Vagina (tissue), 2 donors: ENCODE measurements at regions not wholly inside any gene's neighbourhood (a gene's known extent, or its start where the extent isn't known, plus 50 kb on each side); places are given as distances from the start of the nearest gene placed in this dataset.

Source experiments
- POLR2A ChIP-seq, 2 donors: fragments of 450-650 bp; IDR thresholded peaks; one replicate each; pipeline ENCODE4 v1.6.1; 2017; ENCODE audit warnings: antibody characterized with exemption in 2 of 2, mild to moderate bottlenecking in 2 of 2, moderate library complexity in 2 of 2
- POLR2AphosphoS5 ChIP-seq, 2 donors: sonication (generic); formaldehyde crosslinking; IDR thresholded peaks; one replicate each; pipeline ENCODE4 v1.9.0; 2017; ENCODE audit warnings: antibody characterized with exemption in 2 of 2, mild to moderate bottlenecking in 2 of 2, low read depth in 1 of 2; ENCODE audit not compliant: insufficient read depth in 1 of 2
- TF ChIP-seq, protein P1 (sequence below), 3 experiments: fragments of 450-650 bp in 2 of 3; fragments of 200-600 bp in 1 of 3; sonication (generic) in 1 of 3; IDR thresholded peaks; one replicate each; pipeline ENCODE4 v1.5.1; 2017 to 2019; ENCODE audit warnings: antibody characterized with exemption in 3 of 3, mild to moderate bottlenecking in 2 of 3, moderate library complexity in 2 of 3

GRCh38 chr4:18975916-18976808, 954.6 kb upstream of the LCORL start:
- no peak for TF ChIP-seq POLR2AphosphoS5 (IDR thresholded peaks at IDR 0.05; ENCODE audit: insufficient read depth in 1 of 2, low read depth in 1 of 2)
- TF ChIP-seq, protein P1, sequence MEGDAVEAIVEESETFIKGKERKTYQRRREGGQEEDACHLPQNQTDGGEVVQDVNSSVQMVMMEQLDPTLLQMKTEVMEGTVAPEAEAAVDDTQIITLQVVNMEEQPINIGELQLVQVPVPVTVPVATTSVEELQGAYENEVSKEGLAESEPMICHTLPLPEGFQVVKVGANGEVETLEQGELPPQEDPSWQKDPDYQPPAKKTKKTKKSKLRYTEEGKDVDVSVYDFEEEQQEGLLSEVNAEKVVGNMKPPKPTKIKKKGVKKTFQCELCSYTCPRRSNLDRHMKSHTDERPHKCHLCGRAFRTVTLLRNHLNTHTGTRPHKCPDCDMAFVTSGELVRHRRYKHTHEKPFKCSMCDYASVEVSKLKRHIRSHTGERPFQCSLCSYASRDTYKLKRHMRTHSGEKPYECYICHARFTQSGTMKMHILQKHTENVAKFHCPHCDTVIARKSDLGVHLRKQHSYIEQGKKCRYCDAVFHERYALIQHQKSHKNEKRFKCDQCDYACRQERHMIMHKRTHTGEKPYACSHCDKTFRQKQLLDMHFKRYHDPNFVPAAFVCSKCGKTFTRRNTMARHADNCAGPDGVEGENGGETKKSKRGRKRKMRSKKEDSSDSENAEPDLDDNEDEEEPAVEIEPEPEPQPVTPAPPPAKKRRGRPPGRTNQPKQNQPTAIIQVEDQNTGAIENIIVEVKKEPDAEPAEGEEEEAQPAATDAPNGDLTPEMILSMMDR (IDR thresholded peaks at IDR 0.05) = no peak
- no peak for TF ChIP-seq POLR2A (IDR thresholded peaks at IDR 0.05)
